ENCODE measurements at regions not wholly inside any gene's neighbourhood (a gene's known extent, or its start where the extent isn't known, plus 50 kb on each side); places are given as distances from the start of the nearest gene placed in this dataset.
A peak's percentile ranks its signal among the peaks of the same experiment; 100 is the strongest.
"Not testable (repeated sequence)": the region's sequence is repeated elsewhere in the genome, so short reads cannot be mapped to it uniquely, and the experiment has no call there.

- intact Hi-C loops (cut with micrococcal nuclease; ENCODE audit: unreplicated experiment); DNase-seq (ENCODE audit: low spot score); H3K27ac ChIP-seq (ENCODE audit: low read depth, low read length, poor library complexity, severe bottlenecking); CTCF ChIA-PET; H3K36me3 ChIP-seq (ENCODE audit: insufficient read depth, low read length, poor library complexity, severe bottlenecking); H3K4me3 ChIP-seq (ENCODE audit: low read depth, low read length, poor library complexity, severe bottlenecking); H3K4me1 ChIP-seq (ENCODE audit: insufficient read depth, low read length, poor library complexity, severe bottlenecking); POLR2A ChIA-PET (ENCODE audit: low non-redundant PET); BruUV-seq (replicated peaks); H3K9me3 ChIP-seq (ENCODE audit: low read depth, low read length, poor library complexity, severe bottlenecking); H3K27me3 ChIP-seq (replicated peaks; ENCODE audit: insufficient read depth, low read depth, low read length, poor library complexity): not testable (repeated sequence)
Measured at GRCh38 chr4:9695994-9696393, 85.4 kb upstream of the DRD5 start.

- H3K27ac ChIP-seq (ENCODE audit: low read depth, low read length, poor library complexity, severe bottlenecking); CTCF ChIA-PET; H3K27me3 ChIP-seq (replicated peaks; ENCODE audit: insufficient read depth, low read depth, low read length, poor library complexity); H3K4me3 ChIP-seq (ENCODE audit: low read depth, low read length, poor library complexity, severe bottlenecking); H3K9me3 ChIP-seq (ENCODE audit: low read depth, low read length, poor library complexity, severe bottlenecking); H3K36me3 ChIP-seq (ENCODE audit: insufficient read depth, low read length, poor library complexity, severe bottlenecking); POLR2A ChIA-PET (ENCODE audit: low non-redundant PET); H3K4me1 ChIP-seq (ENCODE audit: insufficient read depth, low read length, poor library complexity, severe bottlenecking); BruUV-seq (replicated peaks); intact Hi-C loops (cut with micrococcal nuclease; ENCODE audit: unreplicated experiment); DNase-seq (ENCODE audit: low spot score): not testable (repeated sequence)
Measured at GRCh38 chr4:9696561-9696960, 84.9 kb upstream of the DRD5 start.

- H3K27ac ChIP-seq (ENCODE audit: low read depth, low read length, poor library complexity, severe bottlenecking); H3K9me3 ChIP-seq (ENCODE audit: low read depth, low read length, poor library complexity, severe bottlenecking); CTCF ChIA-PET; BruUV-seq (replicated peaks); POLR2A ChIA-PET (ENCODE audit: low non-redundant PET); DNase-seq (ENCODE audit: low spot score); H3K4me1 ChIP-seq (ENCODE audit: insufficient read depth, low read length, poor library complexity, severe bottlenecking); H3K36me3 ChIP-seq (ENCODE audit: insufficient read depth, low read length, poor library complexity, severe bottlenecking); H3K4me3 ChIP-seq (ENCODE audit: low read depth, low read length, poor library complexity, severe bottlenecking); H3K27me3 ChIP-seq (replicated peaks; ENCODE audit: insufficient read depth, low read depth, low read length, poor library complexity): not testable (repeated sequence)
- intact Hi-C loops (cut with micrococcal nuclease; ENCODE audit: unreplicated experiment): loop anchor here (5.0 kb wide), 1 partner anchor 315 kb away; no protein-coding TSS in a partner anchor
Measured at GRCh38 chr4:9702019-9702418, 79.4 kb upstream of the DRD5 start.

- H3K4me1 ChIP-seq (ENCODE audit: insufficient read depth, low read length, poor library complexity, severe bottlenecking); H3K27ac ChIP-seq (ENCODE audit: low read depth, low read length, poor library complexity, severe bottlenecking); H3K36me3 ChIP-seq (ENCODE audit: insufficient read depth, low read length, poor library complexity, severe bottlenecking); DNase-seq (ENCODE audit: low spot score); CTCF ChIA-PET; H3K9me3 ChIP-seq (ENCODE audit: low read depth, low read length, poor library complexity, severe bottlenecking); H3K4me3 ChIP-seq (ENCODE audit: low read depth, low read length, poor library complexity, severe bottlenecking); BruUV-seq (replicated peaks); POLR2A ChIA-PET (ENCODE audit: low non-redundant PET); H3K27me3 ChIP-seq (replicated peaks; ENCODE audit: insufficient read depth, low read depth, low read length, poor library complexity): not testable (repeated sequence)
- intact Hi-C loops (cut with micrococcal nuclease; ENCODE audit: unreplicated experiment): loop anchor here (5.0 kb wide), 1 partner anchor 315 kb away; no protein-coding TSS in a partner anchor
Measured at GRCh38 chr4:9702696-9703095, 78.7 kb upstream of the DRD5 start.

- POLR2A ChIA-PET (ENCODE audit: low non-redundant PET): no interaction called here
- intact Hi-C loops (cut with micrococcal nuclease; ENCODE audit: unreplicated experiment): loop anchor here (5.0 kb wide), 1 partner anchor 314 kb away; no protein-coding TSS in a partner anchor
- CTCF ChIA-PET: interaction anchor here (0.7 to 1.2 kb wide), 2 partner anchors 312 to 699 kb away, joined by 3 to 6 read pairs; no protein-coding TSS in a partner anchor
- H3K4me1 ChIP-seq (ENCODE audit: insufficient read depth, low read length, poor library complexity, severe bottlenecking): no peaks in the 10 kb centered on the region
- no peak overlapping the region for H3K27ac ChIP-seq (ENCODE audit: low read depth, low read length, poor library complexity, severe bottlenecking)
- TF ChIP-seq EZH2 (IDR thresholded peaks at IDR 0.05; ENCODE audit: borderline replicate concordance, low read depth, low read length, poor library complexity, severe bottlenecking) (no peak), CTCF (conservative IDR thresholded peaks at IDR 0.05; ENCODE audit: low read depth, low read length) (peak; percentile 71)
- BruUV-seq (replicated peaks): no TSS peak
- no peaks in the 10 kb centered on the region for H3K36me3 ChIP-seq (ENCODE audit: insufficient read depth, low read length, poor library complexity, severe bottlenecking)
- peak; percentile 60 for DNase-seq (ENCODE audit: low spot score)
- no peak overlapping the region for H3K4me3 ChIP-seq (ENCODE audit: low read depth, low read length, poor library complexity, severe bottlenecking)
- no peaks in the 10 kb centered on the region for H3K9me3 ChIP-seq (ENCODE audit: low read depth, low read length, poor library complexity, severe bottlenecking)
- no peaks in the 10 kb centered on the region for H3K27me3 ChIP-seq (replicated peaks; ENCODE audit: insufficient read depth, low read depth, low read length, poor library complexity)
Measured at GRCh38 chr4:9703391-9703790, 78.0 kb upstream of the DRD5 start.

- BruUV-seq (replicated peaks): not testable (repeated sequence)
Measured at GRCh38 chr4:9704126-9704525, 77.3 kb upstream of the DRD5 start.

More at GRCh38 chr4:9704126-9704525, 77.3 kb upstream of the DRD5 start:
- H3K9me3 ChIP-seq (ENCODE audit: low read depth, low read length, poor library complexity, severe bottlenecking); H3K27ac ChIP-seq (ENCODE audit: low read depth, low read length, poor library complexity, severe bottlenecking); H3K36me3 ChIP-seq (ENCODE audit: insufficient read depth, low read length, poor library complexity, severe bottlenecking); H3K4me3 ChIP-seq (ENCODE audit: low read depth, low read length, poor library complexity, severe bottlenecking); H3K4me1 ChIP-seq (ENCODE audit: insufficient read depth, low read length, poor library complexity, severe bottlenecking); DNase-seq (ENCODE audit: low spot score); POLR2A ChIA-PET (ENCODE audit: low non-redundant PET); H3K27me3 ChIP-seq (replicated peaks; ENCODE audit: insufficient read depth, low read depth, low read length, poor library complexity): not testable (repeated sequence)
- CTCF ChIA-PET: interaction anchor here (1.2 kb wide), 1 partner anchor 311 kb away, joined by 6 read pairs; no protein-coding TSS in a partner anchor
- intact Hi-C loops (cut with micrococcal nuclease; ENCODE audit: unreplicated experiment): loop anchor here (5.0 kb wide), 1 partner anchor 313 kb away; no protein-coding TSS in a partner anchor

Measured in A673 (cell line).